Vagina (tissue), 2 donors: ENCODE measurements at regions not wholly inside any gene's neighbourhood (a gene's known extent, or its start where the extent isn't known, plus 50 kb on each side); places are given as distances from the start of the nearest gene placed in this dataset.

Experiments used
- DNase-seq, 2 donors: peaks; one replicate each; pipeline ENCODE4 v3.0.0-alpha.2; 2017; ENCODE audit errors: extremely low spot score in 2 of 2
- H3K27ac ChIP-seq: fragments of 200-600 bp; sonication (generic); one replicate; pipeline ENCODE4 v1.5.1; 2019
- H3K27me3 ChIP-seq: fragments of 200-600 bp; sonication (generic); one replicate; pipeline ENCODE4 v1.5.1; 2019
- H3K36me3 ChIP-seq, 2 donors: fragments of 200-600 bp; sonication (generic); one replicate each; pipeline ENCODE4 v1.5.1; 2017 to 2019
- H3K4me1 ChIP-seq: fragments of 200-600 bp; sonication (generic); one replicate; pipeline ENCODE4 v1.5.1; 2019
- H3K4me3 ChIP-seq, 2 donors: fragments of 200-600 bp; sonication (generic); 1 replicate in 1 of 2; 2 replicates in 1 of 2; pipeline ENCODE4 v1.5.1; 2016 to 2019
- H3K9me3 ChIP-seq: fragments of 200-600 bp; sonication (generic); one replicate; pipeline ENCODE4 v1.5.1; 2019
- CTCF ChIP-seq, 3 experiments: fragments of 450-650 bp in 2 of 3; fragments of 200-600 bp in 1 of 3; sonication (generic) in 1 of 3; IDR thresholded peaks; one replicate each; pipeline ENCODE4 v1.5.1; 2017 to 2019; ENCODE audit warnings: antibody characterized with exemption in 3 of 3, mild to moderate bottlenecking in 2 of 3, moderate library complexity in 2 of 3
- POLR2A ChIP-seq, 2 donors: fragments of 450-650 bp; IDR thresholded peaks; one replicate each; pipeline ENCODE4 v1.6.1; 2017; ENCODE audit warnings: antibody characterized with exemption in 2 of 2, mild to moderate bottlenecking in 2 of 2, moderate library complexity in 2 of 2
- POLR2AphosphoS5 ChIP-seq, 2 donors: sonication (generic); formaldehyde crosslinking; IDR thresholded peaks; one replicate each; pipeline ENCODE4 v1.9.0; 2017; ENCODE audit warnings: antibody characterized with exemption in 2 of 2, mild to moderate bottlenecking in 2 of 2, low read depth in 1 of 2; ENCODE audit not compliant: insufficient read depth in 1 of 2
- intact Hi-C: fragments of 100-400 bp; cut with DNase I; formaldehyde crosslinking; loops from one replicate; pipeline ENCODE4 v1.15.1; 2023

- no peak for TF ChIP-seq POLR2AphosphoS5 (IDR thresholded peaks at IDR 0.05; ENCODE audit: insufficient read depth in 1 of 2, low read depth in 1 of 2)
- no peak for TF ChIP-seq POLR2A (IDR thresholded peaks at IDR 0.05)
- no peak for TF ChIP-seq CTCF (IDR thresholded peaks at IDR 0.05)
Observed at GRCh38 chr6:137968455-137968804, 101.4 kb downstream of the TNFAIP3 start.

DNA sequence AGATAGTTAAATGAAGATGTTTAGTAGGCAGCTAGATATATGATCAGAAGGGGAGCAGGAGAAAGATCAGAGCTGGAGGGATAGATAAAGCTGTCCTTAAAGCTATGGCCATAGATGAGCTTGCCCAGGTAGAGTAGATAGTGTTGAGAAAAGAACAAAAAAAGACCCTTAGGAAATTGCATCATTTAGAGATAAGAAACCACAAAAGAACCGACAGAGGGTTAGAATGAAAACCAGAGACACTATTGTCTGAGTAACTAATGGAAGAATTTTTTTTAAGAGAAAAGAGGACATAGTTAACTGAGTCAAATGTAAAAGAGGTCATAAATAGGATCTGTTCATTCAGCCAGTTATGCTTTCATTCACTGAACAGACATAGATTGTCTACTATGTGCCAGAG lies 101.8 kb downstream of the TNFAIP3 start:
- H3K27me3 ChIP-seq = no peaks in the 10 kb centered on the region
- H3K27ac ChIP-seq = no peak overlapping the region
- no peak for DNase-seq
- H3K4me3 ChIP-seq = no peak overlapping the region
- TF ChIP-seq POLR2AphosphoS5 (IDR thresholded peaks at IDR 0.05; ENCODE audit: insufficient read depth in 1 of 2, low read depth in 1 of 2) = no peak
- H3K4me1 ChIP-seq = no peaks in the 10 kb centered on the region
- no peaks in the 10 kb centered on the region for H3K36me3 ChIP-seq
- intact Hi-C loops = no loop called here
- no peaks in the 10 kb centered on the region for H3K9me3 ChIP-seq

More at GRCh38 chr6:137968455-137968804, 101.4 kb downstream of the TNFAIP3 start:
- H3K4me1 ChIP-seq = no peaks in the 10 kb centered on the region
- H3K27me3 ChIP-seq = no peaks in the 10 kb centered on the region
- no peak overlapping the region for H3K4me3 ChIP-seq
- H3K36me3 ChIP-seq = no peaks in the 10 kb centered on the region
- H3K9me3 ChIP-seq = no peaks in the 10 kb centered on the region
- no peak overlapping the region for H3K27ac ChIP-seq
- intact Hi-C loops = no loop called here
- DNase-seq = no peak

DNA sequence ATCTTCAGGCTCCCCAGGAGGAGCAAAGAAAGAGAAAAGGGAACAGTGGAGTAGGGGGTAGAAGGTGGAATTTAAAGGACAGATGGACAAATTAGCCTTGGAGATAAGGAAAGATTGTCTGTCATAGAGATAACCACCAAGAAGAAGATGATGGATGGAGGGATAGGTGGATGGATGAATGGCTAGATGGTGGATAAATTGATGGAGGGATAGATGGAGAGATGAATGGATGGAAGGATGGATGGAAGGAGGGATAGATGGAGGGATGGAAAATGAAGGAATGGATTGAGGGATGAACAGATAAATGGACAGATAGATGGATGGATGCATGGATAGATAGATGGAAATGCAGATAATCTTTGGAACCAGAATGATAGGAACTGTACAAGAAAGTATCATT lies 102.8 kb downstream of the TNFAIP3 start:
- TF ChIP-seq POLR2AphosphoS5 (IDR thresholded peaks at IDR 0.05; ENCODE audit: insufficient read depth in 1 of 2, low read depth in 1 of 2) (no peak), CTCF (IDR thresholded peaks at IDR 0.05) (no peak), POLR2A (IDR thresholded peaks at IDR 0.05) (no peak)
- Histone ChIP-seq H3K36me3 (no peaks in the 10 kb centered on the region), H3K4me3 (no peak overlapping the region), H3K4me1 (peaks cover 2% of the 10 kb centered on the region), H3K9me3 (no peaks in the 10 kb centered on the region), H3K27ac (no peak overlapping the region), H3K27me3 (no peaks in the 10 kb centered on the region)
- intact Hi-C loops = no loop called here
- DNase-seq = no peak

- H3K4me1 ChIP-seq = peaks cover 7% of the 10 kb centered on the region
- DNase-seq = no peak
- intact Hi-C loops = no loop called here
Observed at GRCh38 chr6:137970368-137970767, 103.3 kb downstream of the TNFAIP3 start.

GRCh38 chr6:137973201-137973600 lies 106.1 kb downstream of the TNFAIP3 start:
- DNase-seq = no peak
- Histone ChIP-seq H3K4me3 (no peak overlapping the region), H3K4me1 (peaks cover 9% of the 10 kb centered on the region), H3K27me3 (no peaks in the 10 kb centered on the region), H3K9me3 (no peaks in the 10 kb centered on the region), H3K27ac (no peak overlapping the region), H3K36me3 (no peaks in the 10 kb centered on the region)
- intact Hi-C loops = no loop called here
- TF ChIP-seq POLR2AphosphoS5 (IDR thresholded peaks at IDR 0.05; ENCODE audit: insufficient read depth in 1 of 2, low read depth in 1 of 2) (no peak), CTCF (IDR thresholded peaks at IDR 0.05) (no peak), POLR2A (IDR thresholded peaks at IDR 0.05) (no peak)

More at GRCh38 chr6:137970368-137970767, 103.3 kb downstream of the TNFAIP3 start:
- H3K27ac ChIP-seq = no peak overlapping the region
- TF ChIP-seq POLR2AphosphoS5 (IDR thresholded peaks at IDR 0.05; ENCODE audit: insufficient read depth in 1 of 2, low read depth in 1 of 2) = no peak
- no peak for TF ChIP-seq CTCF (IDR thresholded peaks at IDR 0.05)
- no peak for TF ChIP-seq POLR2A (IDR thresholded peaks at IDR 0.05)
- no peaks in the 10 kb centered on the region for H3K27me3 ChIP-seq
- no peak overlapping the region for H3K4me3 ChIP-seq
- no peaks in the 10 kb centered on the region for H3K36me3 ChIP-seq
- H3K9me3 ChIP-seq = no peaks in the 10 kb centered on the region
